Esophagus squamous epithelium (tissue), 4 donors: ENCODE measurements at regions not wholly inside any gene's neighbourhood (a gene's known extent, or its start where the extent isn't known, plus 50 kb on each side); places are given as distances from the start of the nearest gene placed in this dataset.

Experiments
- CTCF ChIP-seq, 6 experiments: fragments of 450-650 bp in 4 of 6; fragments of 200-600 bp in 2 of 6; sonication (generic) in 2 of 6; IDR thresholded peaks; one replicate each; pipeline ENCODE4 v1.5.1; 2016 to 2019; ENCODE audit warnings: antibody characterized with exemption in 6 of 6, mild to moderate bottlenecking in 4 of 6, moderate library complexity in 4 of 6
- POLR2A ChIP-seq, 4 donors: fragments of 450-650 bp; IDR thresholded peaks; one replicate each; pipeline ENCODE4 v1.6.1; 2017; ENCODE audit warnings: antibody characterized with exemption in 4 of 4, mild to moderate bottlenecking in 4 of 4, moderate library complexity in 3 of 4

- TF ChIP-seq CTCF (IDR thresholded peaks at IDR 0.05) = no peak
- no peak for TF ChIP-seq POLR2A (IDR thresholded peaks at IDR 0.05)
Observed at GRCh38 chr3:187450431-187451190, 82.4 kb downstream of the RTP4 start.
